ENCODE measurements at regions not wholly inside any gene's neighbourhood (a gene's known extent, or its start where the extent isn't known, plus 50 kb on each side); places are given as distances from the start of the nearest gene placed in this dataset.

DNA sequence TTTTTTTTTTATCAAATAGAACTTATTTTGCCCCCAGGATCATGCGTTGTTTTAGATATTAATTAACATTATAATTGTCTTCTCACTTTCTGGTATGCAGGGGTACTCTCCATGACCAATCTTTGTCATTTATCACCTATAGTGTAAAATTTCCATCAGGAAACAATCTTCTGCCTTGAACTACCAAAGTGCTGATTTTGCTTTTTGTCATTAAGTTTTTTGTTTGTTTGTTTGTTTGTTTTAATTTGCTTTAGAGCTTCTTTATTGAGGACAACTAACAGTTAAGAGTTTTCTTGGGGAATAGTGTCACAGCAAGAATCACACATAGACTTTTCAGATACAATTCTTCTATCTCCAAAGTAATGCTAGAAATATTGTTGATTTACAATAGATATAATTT, 171.2 kb upstream of the PRPS1L1 start:
- H3K4me3 ChIP-seq (ENCODE audit: low read depth, low read length) = no peak overlapping the region
- H2BK12ac ChIP-seq (ENCODE audit: low read length) = no peak overlapping the region
- H3K27ac ChIP-seq (ENCODE audit: low read depth, low read length) = no peak overlapping the region
- no peaks in the 10 kb centered on the region for H3K36me3 ChIP-seq (ENCODE audit: control insufficient read depth in 1 of 2, insufficient read depth in 2 of 2, low read length in 2 of 2)
- H4K8ac ChIP-seq (ENCODE audit: low read depth, low read length) = no peak overlapping the region
- H4K12ac ChIP-seq (ENCODE audit: low read depth, low read length) = no peak overlapping the region
- no peak overlapping the region for H3K4ac ChIP-seq (ENCODE audit: low read depth, low read length)
- no peak overlapping the region for H4K91ac ChIP-seq (ENCODE audit: low read depth, low read length)
- no CpG with 5 or more reads among the region's 1 CpG for WGBS (ENCODE audit: extremely low coverage, insufficient coverage, insufficient read length)
- H2AK5ac ChIP-seq (ENCODE audit: low read length) = no peak overlapping the region
- H3K79me2 ChIP-seq (ENCODE audit: control insufficient read depth, insufficient read depth, low read length, poor library complexity) = no peaks in the 10 kb centered on the region
- no peaks in the 10 kb centered on the region for H3K27me3 ChIP-seq (ENCODE audit: insufficient read depth, low read length)
- no peak for DNase-seq
- no peak overlapping the region for H2AFZ ChIP-seq (ENCODE audit: insufficient read depth, low read length, poor library complexity)
- H3K23ac ChIP-seq (ENCODE audit: low read length) = no peak overlapping the region
- no peak overlapping the region for H2BK5ac ChIP-seq (ENCODE audit: low read depth, low read length, poor library complexity)
- H3K4me2 ChIP-seq (ENCODE audit: low read length) = no peak overlapping the region
- no peak overlapping the region for H3K9ac ChIP-seq (ENCODE audit: low read length)
- H3K4me1 ChIP-seq (ENCODE audit: control insufficient read depth in 1 of 2, insufficient read depth in 2 of 2, low read length in 2 of 2) = no peaks in the 10 kb centered on the region
- no peak overlapping the region for H3K18ac ChIP-seq (ENCODE audit: low read length)
- no peaks in the 10 kb centered on the region for H3K79me1 ChIP-seq (ENCODE audit: low read length)
- H2BK120ac ChIP-seq (ENCODE audit: insufficient read depth, low read length, poor library complexity) = no peak overlapping the region
- H3K14ac ChIP-seq (ENCODE audit: low read length) = no peak overlapping the region
- no peaks in the 10 kb centered on the region for H3K9me3 ChIP-seq (ENCODE audit: insufficient read depth, low read depth, low read length)

DNA sequence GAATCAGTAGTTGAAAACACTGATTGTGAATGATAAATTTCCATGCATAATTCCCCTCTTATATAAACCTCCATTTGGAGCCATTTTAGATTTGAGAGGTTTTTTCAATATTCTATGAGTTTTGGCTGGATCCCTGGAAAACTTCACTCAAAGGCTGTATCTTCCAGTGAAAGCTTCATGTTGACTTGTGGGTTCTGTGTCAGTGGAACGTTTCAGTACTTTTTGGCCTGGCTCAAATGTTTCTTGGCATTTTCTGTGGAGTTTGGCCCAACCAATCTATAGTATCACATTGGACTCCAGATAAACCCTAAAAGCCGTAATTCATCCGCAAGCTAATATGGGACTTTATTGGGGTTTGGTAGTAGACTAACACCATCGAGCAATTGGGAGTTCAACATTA, 172.6 kb upstream of the PRPS1L1 start:
- no CpG with 5 or more reads among the region's 4 CpGs for WGBS (ENCODE audit: extremely low coverage, insufficient coverage, insufficient read length)

DNA sequence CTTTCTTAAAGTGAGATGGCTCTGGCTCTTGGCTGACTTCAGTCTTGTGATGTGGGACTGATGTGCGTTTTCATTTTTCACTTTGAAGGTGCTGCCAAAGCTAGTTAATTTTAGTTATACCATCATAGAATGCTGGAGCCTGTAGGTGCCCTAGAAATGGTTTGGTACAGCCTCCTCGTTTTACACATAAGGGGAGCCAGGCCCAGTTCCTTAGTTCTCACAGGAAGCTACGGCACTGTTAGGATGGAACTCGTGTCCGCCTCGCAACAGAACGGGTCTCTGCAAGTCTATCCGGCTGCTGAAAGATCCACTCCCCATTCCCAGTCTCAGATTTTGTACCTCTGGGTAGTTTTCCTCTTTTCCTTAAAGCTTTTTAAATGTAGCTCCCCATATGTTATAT, 173.2 kb upstream of the PRPS1L1 start:
- Histone ChIP-seq H3K9ac (ENCODE audit: low read length) (no peak overlapping the region), H4K12ac (ENCODE audit: low read depth, low read length) (no peak overlapping the region), H3K79me2 (ENCODE audit: control insufficient read depth, insufficient read depth, low read length, poor library complexity) (no peaks in the 10 kb centered on the region), H3K27ac (ENCODE audit: low read depth, low read length) (no peak overlapping the region), H3K4me1 (ENCODE audit: control insufficient read depth in 1 of 2, insufficient read depth in 2 of 2, low read length in 2 of 2) (no peaks in the 10 kb centered on the region), H2BK120ac (ENCODE audit: insufficient read depth, low read length, poor library complexity) (no peak overlapping the region), H3K18ac (ENCODE audit: low read length) (no peak overlapping the region), H3K9me3 (ENCODE audit: insufficient read depth, low read depth, low read length) (no peaks in the 10 kb centered on the region), H3K4me3 (ENCODE audit: low read depth, low read length) (no peak overlapping the region), H2BK5ac (ENCODE audit: low read depth, low read length, poor library complexity) (no peak overlapping the region), H2AK5ac (ENCODE audit: low read length) (no peak overlapping the region), H3K36me3 (ENCODE audit: control insufficient read depth in 1 of 2, insufficient read depth in 2 of 2, low read length in 2 of 2) (no peaks in the 10 kb centered on the region), H3K27me3 (ENCODE audit: insufficient read depth, low read length) (no peaks in the 10 kb centered on the region), H4K91ac (ENCODE audit: low read depth, low read length) (no peak overlapping the region), H3K4ac (ENCODE audit: low read depth, low read length) (no peak overlapping the region), H2BK12ac (ENCODE audit: low read length) (no peak overlapping the region), H3K4me2 (ENCODE audit: low read length) (no peak overlapping the region), H2AFZ (ENCODE audit: insufficient read depth, low read length, poor library complexity) (no peak overlapping the region), H3K79me1 (ENCODE audit: low read length) (no peaks in the 10 kb centered on the region), H3K23ac (ENCODE audit: low read length) (no peak overlapping the region), H3K14ac (ENCODE audit: low read length) (no peak overlapping the region), H4K8ac (ENCODE audit: low read depth, low read length) (no peak overlapping the region)
- WGBS (ENCODE audit: extremely low coverage, insufficient coverage, insufficient read length) = no CpG with 5 or more reads among the region's 8 CpGs
- DNase-seq = no peak

More for the DNA sequence above, 172.6 kb upstream of the PRPS1L1 start:
- H2AK5ac ChIP-seq (ENCODE audit: low read length) = no peak overlapping the region
- H3K4ac ChIP-seq (ENCODE audit: low read depth, low read length) = no peak overlapping the region
- H3K14ac ChIP-seq (ENCODE audit: low read length) = no peak overlapping the region
- no peak overlapping the region for H3K9ac ChIP-seq (ENCODE audit: low read length)
- H3K23ac ChIP-seq (ENCODE audit: low read length) = no peak overlapping the region
- H3K79me2 ChIP-seq (ENCODE audit: control insufficient read depth, insufficient read depth, low read length, poor library complexity) = no peaks in the 10 kb centered on the region
- H3K4me3 ChIP-seq (ENCODE audit: low read depth, low read length) = no peak overlapping the region
- H2BK12ac ChIP-seq (ENCODE audit: low read length) = no peak overlapping the region
- no peaks in the 10 kb centered on the region for H3K4me1 ChIP-seq (ENCODE audit: control insufficient read depth in 1 of 2, insufficient read depth in 2 of 2, low read length in 2 of 2)
- H2BK5ac ChIP-seq (ENCODE audit: low read depth, low read length, poor library complexity) = no peak overlapping the region
- no peak overlapping the region for H2BK120ac ChIP-seq (ENCODE audit: insufficient read depth, low read length, poor library complexity)
- no peak overlapping the region for H3K18ac ChIP-seq (ENCODE audit: low read length)
- no peak overlapping the region for H3K27ac ChIP-seq (ENCODE audit: low read depth, low read length)
- no peaks in the 10 kb centered on the region for H3K36me3 ChIP-seq (ENCODE audit: control insufficient read depth in 1 of 2, insufficient read depth in 2 of 2, low read length in 2 of 2)
- no peak for DNase-seq
- H3K9me3 ChIP-seq (ENCODE audit: insufficient read depth, low read depth, low read length) = no peaks in the 10 kb centered on the region
- H4K8ac ChIP-seq (ENCODE audit: low read depth, low read length) = no peak overlapping the region
- H2AFZ ChIP-seq (ENCODE audit: insufficient read depth, low read length, poor library complexity) = no peak overlapping the region
- H3K27me3 ChIP-seq (ENCODE audit: insufficient read depth, low read length) = no peaks in the 10 kb centered on the region
- no peaks in the 10 kb centered on the region for H3K79me1 ChIP-seq (ENCODE audit: low read length)
- H4K91ac ChIP-seq (ENCODE audit: low read depth, low read length) = no peak overlapping the region
- H3K4me2 ChIP-seq (ENCODE audit: low read length) = no peak overlapping the region
- no peak overlapping the region for H4K12ac ChIP-seq (ENCODE audit: low read depth, low read length)

DNA sequence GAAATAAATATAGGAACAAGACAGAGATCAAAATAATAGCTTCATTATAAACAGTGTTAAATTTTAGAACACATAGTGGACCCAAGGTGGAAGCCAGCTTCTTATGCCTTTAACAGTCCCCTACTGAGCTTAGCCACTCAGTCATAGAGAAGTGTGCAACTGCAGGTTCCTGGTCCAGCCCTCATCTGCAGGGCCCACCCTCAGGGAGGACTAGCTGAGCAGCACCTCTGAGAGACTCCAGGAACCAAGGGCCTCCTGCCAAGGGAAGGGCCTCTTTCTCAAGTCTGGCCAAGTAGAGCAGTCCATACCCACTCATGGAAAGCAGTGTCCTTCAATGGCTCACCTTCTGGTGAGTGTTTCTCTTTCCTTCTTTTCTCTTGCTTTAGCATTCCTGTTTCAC, 173.7 kb upstream of the PRPS1L1 start:
- no peak overlapping the region for H3K4me3 ChIP-seq (ENCODE audit: low read depth, low read length)
- H3K27ac ChIP-seq (ENCODE audit: low read depth, low read length) = no peak overlapping the region
- H3K4me2 ChIP-seq (ENCODE audit: low read length) = no peak overlapping the region
- H3K9ac ChIP-seq (ENCODE audit: low read length) = no peak overlapping the region
- H4K91ac ChIP-seq (ENCODE audit: low read depth, low read length) = no peak overlapping the region
- DNase-seq = no peak
- H3K9me3 ChIP-seq (ENCODE audit: insufficient read depth, low read depth, low read length) = no peaks in the 10 kb centered on the region
- H4K12ac ChIP-seq (ENCODE audit: low read depth, low read length) = no peak overlapping the region
- H3K14ac ChIP-seq (ENCODE audit: low read length) = no peak overlapping the region
- H3K79me1 ChIP-seq (ENCODE audit: low read length) = no peaks in the 10 kb centered on the region
- H3K4ac ChIP-seq (ENCODE audit: low read depth, low read length) = no peak overlapping the region
- no peak overlapping the region for H2BK120ac ChIP-seq (ENCODE audit: insufficient read depth, low read length, poor library complexity)
- no peaks in the 10 kb centered on the region for H3K79me2 ChIP-seq (ENCODE audit: control insufficient read depth, insufficient read depth, low read length, poor library complexity)
- no peak overlapping the region for H4K8ac ChIP-seq (ENCODE audit: low read depth, low read length)
- no peaks in the 10 kb centered on the region for H3K27me3 ChIP-seq (ENCODE audit: insufficient read depth, low read length)
- no peak overlapping the region for H3K18ac ChIP-seq (ENCODE audit: low read length)
- no peaks in the 10 kb centered on the region for H3K36me3 ChIP-seq (ENCODE audit: control insufficient read depth in 1 of 2, insufficient read depth in 2 of 2, low read length in 2 of 2)
- H2BK5ac ChIP-seq (ENCODE audit: low read depth, low read length, poor library complexity) = no peak overlapping the region
- no peak overlapping the region for H2AFZ ChIP-seq (ENCODE audit: insufficient read depth, low read length, poor library complexity)
- no peak overlapping the region for H2AK5ac ChIP-seq (ENCODE audit: low read length)
- no peak overlapping the region for H3K23ac ChIP-seq (ENCODE audit: low read length)
- H2BK12ac ChIP-seq (ENCODE audit: low read length) = no peak overlapping the region
- no peaks in the 10 kb centered on the region for H3K4me1 ChIP-seq (ENCODE audit: control insufficient read depth in 1 of 2, insufficient read depth in 2 of 2, low read length in 2 of 2)

Data from trophoblast cell (in vitro differentiated cells and primary cell).